ENCODE measurements at regions not wholly inside any gene's neighbourhood (a gene's known extent, or its start where the extent isn't known, plus 50 kb on each side); places are given as distances from the start of the nearest gene placed in this dataset.

GRCh38 chr10:111650088-111650487, 533.5 kb downstream of the GPAM start:
- H2AFZ ChIP-seq (ENCODE audit: low read depth, low read length): no peak overlapping the region
- intact Hi-C loops (cut with micrococcal nuclease) (no loop called here), dilution Hi-C loops (cut with MboI; ENCODE audit: extremely low pct_ligation_motif_present, low sequenced_read_pairs) (no loop called here)
- BruUV-seq (replicated peaks): no TSS peak
- H3K9me1 ChIP-seq (replicated peaks; ENCODE audit: control insufficient read depth, extremely low read depth, insufficient read depth, low read length): no peaks in the 10 kb centered on the region
- FAIRE-seq (no peak), DNase-seq (ENCODE audit: low read depth, low spot score) (no peak)
- CTCF ChIA-PET: no interaction called here
- H3K4me3 ChIP-seq (replicated peaks in 1 of 3; ENCODE audit: insufficient read depth in 1 of 3, low read depth in 1 of 3, low read length in 3 of 3): no peak overlapping the region
- H3K9ac ChIP-seq (replicated peaks; ENCODE audit: extremely low read depth, insufficient read depth, low read length): no peak overlapping the region
- no peaks in the 10 kb centered on the region for H3K36me3 ChIP-seq (ENCODE audit: control insufficient read depth in 2 of 2, extremely low read depth in 1 of 2, insufficient read depth in 2 of 2, low read length in 2 of 2)
- H3K79me2 ChIP-seq (ENCODE audit: control insufficient read depth, insufficient read depth, low read length): no peaks in the 10 kb centered on the region
- POLR2A ChIA-PET: no interaction called here
- no peaks in the 10 kb centered on the region for H3K27me3 ChIP-seq (ENCODE audit: control insufficient read depth in 2 of 2, insufficient read depth in 2 of 2, low read length in 2 of 2)
- H3K4me2 ChIP-seq (ENCODE audit: insufficient read depth, low read length): no peak overlapping the region
- peaks cover 2% of the 10 kb centered on the region for H3K9me3 ChIP-seq (replicated peaks; ENCODE audit: control insufficient read depth, insufficient read depth, low read length)
- no peaks in the 10 kb centered on the region for H4K20me1 ChIP-seq (replicated peaks; ENCODE audit: control insufficient read depth, extremely low read depth, insufficient read depth, low read length)
- H3K4me1 ChIP-seq (ENCODE audit: control insufficient read depth, extremely low read depth, insufficient read depth, low read length): no peaks in the 10 kb centered on the region
- no peak for TF ChIP-seq GATA2 (IDR thresholded peaks at IDR 0.05; ENCODE audit: insufficient read depth, insufficient read length, low read depth, low read length)
- no peak for TF ChIP-seq FOS (IDR thresholded peaks at IDR 0.05; ENCODE audit: borderline replicate concordance, insufficient read depth, low read length)
- TF ChIP-seq MAX (IDR thresholded peaks at IDR 0.05; ENCODE audit: insufficient read depth, insufficient read length): no peak
- TF ChIP-seq JUN (IDR thresholded peaks at IDR 0.05; ENCODE audit: borderline replicate concordance, insufficient read depth, insufficient read length, low read depth): no peak
- no peak for TF ChIP-seq POLR2A (IDR thresholded peaks at IDR 0.05; ENCODE audit: low read depth, low read length)
- no peak for TF ChIP-seq MYC (IDR thresholded peaks at IDR 0.05; ENCODE audit: low read depth, low read length)
- TF ChIP-seq EZH2 (IDR thresholded peaks at IDR 0.05; ENCODE audit: borderline replicate concordance, low read depth, low read length, severe bottlenecking): no peak
- no peak for TF ChIP-seq POLR2AphosphoS5 (IDR thresholded peaks at IDR 0.05; ENCODE audit: insufficient read depth, low read depth, low read length)
- no peak for TF ChIP-seq CTCF (IDR thresholded peaks at IDR 0.05; ENCODE audit: extremely low read depth in 1 of 2, insufficient read depth in 1 of 2, low read depth in 1 of 2, low read length in 2 of 2)
- H3K27ac ChIP-seq (ENCODE audit: insufficient read depth, low read depth, low read length): no peak overlapping the region

Measured in endothelial cell of umbilical vein (primary cell).